ENCODE measurements at regions not wholly inside any gene's neighbourhood (a gene's known extent, or its start where the extent isn't known, plus 50 kb on each side); places are given as distances from the start of the nearest gene placed in this dataset.

- no peaks in the 10 kb centered on the region for H3K27me3 ChIP-seq (replicated peaks in 1 of 7)
- intact Hi-C loops (cut with DNase I; ENCODE audit: low total_unique reads): no loop called here
Observed at GRCh38 chr11:109957601-109958000, 135.6 kb upstream of the ZC3H12C start.

DNA sequence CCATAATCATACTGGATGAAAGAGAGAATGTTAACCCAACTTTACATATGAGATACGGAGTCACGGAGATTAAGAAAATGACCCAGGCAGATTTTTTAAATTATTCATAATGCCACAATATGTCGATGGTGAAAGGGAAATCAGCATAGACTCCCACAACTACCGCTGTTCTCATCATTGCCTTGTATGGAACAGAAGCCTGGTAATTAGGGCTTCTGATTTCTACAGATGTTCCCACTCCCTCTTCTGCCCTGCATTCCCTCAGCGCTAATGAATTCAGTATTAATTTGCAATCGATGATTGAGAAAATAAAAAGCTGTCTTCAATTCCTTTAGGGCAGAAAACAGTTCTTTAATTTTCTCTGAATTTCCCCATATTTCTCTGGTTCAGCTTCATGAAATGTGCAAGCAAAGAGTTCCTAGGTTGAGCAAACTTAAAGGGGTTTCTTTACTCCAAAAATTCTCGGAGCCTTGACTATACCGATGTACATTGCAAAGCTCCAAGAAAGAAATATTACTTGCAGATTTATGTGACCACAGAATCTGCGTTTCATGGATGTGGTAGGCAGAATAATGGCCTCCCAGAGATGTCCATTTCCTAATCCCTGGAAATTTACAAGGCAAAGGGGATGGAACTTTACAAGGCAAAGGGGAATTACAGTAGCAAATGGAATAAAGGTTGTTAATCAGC lies 134.9 kb upstream of the ZC3H12C start:
- Histone ChIP-seq H3K36me3 (no peaks in the 10 kb centered on the region), H3K9me3 (no peaks in the 10 kb centered on the region), H3K4me1 (peaks cover 0 to 10% (median 0%) of the 10 kb centered on the region in 6 donors), H3K27ac (no peak overlapping the region), H3K27me3 (replicated peaks in 1 of 7) (no peaks in the 10 kb centered on the region), H3K4me3 (no peak overlapping the region)
- WGBS, 5 donors: 92 to 94% (median 93%) methylated on average over 9 of the region's 9 CpGs
- TF ChIP-seq, protein P1, sequence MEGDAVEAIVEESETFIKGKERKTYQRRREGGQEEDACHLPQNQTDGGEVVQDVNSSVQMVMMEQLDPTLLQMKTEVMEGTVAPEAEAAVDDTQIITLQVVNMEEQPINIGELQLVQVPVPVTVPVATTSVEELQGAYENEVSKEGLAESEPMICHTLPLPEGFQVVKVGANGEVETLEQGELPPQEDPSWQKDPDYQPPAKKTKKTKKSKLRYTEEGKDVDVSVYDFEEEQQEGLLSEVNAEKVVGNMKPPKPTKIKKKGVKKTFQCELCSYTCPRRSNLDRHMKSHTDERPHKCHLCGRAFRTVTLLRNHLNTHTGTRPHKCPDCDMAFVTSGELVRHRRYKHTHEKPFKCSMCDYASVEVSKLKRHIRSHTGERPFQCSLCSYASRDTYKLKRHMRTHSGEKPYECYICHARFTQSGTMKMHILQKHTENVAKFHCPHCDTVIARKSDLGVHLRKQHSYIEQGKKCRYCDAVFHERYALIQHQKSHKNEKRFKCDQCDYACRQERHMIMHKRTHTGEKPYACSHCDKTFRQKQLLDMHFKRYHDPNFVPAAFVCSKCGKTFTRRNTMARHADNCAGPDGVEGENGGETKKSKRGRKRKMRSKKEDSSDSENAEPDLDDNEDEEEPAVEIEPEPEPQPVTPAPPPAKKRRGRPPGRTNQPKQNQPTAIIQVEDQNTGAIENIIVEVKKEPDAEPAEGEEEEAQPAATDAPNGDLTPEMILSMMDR (IDR thresholded peaks at IDR 0.05 in 8 of 11, conservative IDR thresholded peaks at IDR 0.05 in 3 of 11): no peak
- TF ChIP-seq POLR2AphosphoS5 (IDR thresholded peaks at IDR 0.05): no peak
- no peak for TF ChIP-seq POLR2A (IDR thresholded peaks at IDR 0.05)
- no peak for DNase-seq
- intact Hi-C loops (cut with DNase I; ENCODE audit: low total_unique reads): no loop called here

More at GRCh38 chr11:109957601-109958000, 135.6 kb upstream of the ZC3H12C start:
- no peak for DNase-seq
- Histone ChIP-seq H3K4me1 (peaks cover 0 to 10% (median 0%) of the 10 kb centered on the region in 6 donors), H3K9me3 (no peaks in the 10 kb centered on the region), H3K27ac (no peak overlapping the region), H3K4me3 (no peak overlapping the region), H3K36me3 (no peaks in the 10 kb centered on the region)
- no peak for TF ChIP-seq POLR2AphosphoS5 (IDR thresholded peaks at IDR 0.05)
- TF ChIP-seq POLR2A (IDR thresholded peaks at IDR 0.05): no peak
- TF ChIP-seq, protein P1 (IDR thresholded peaks at IDR 0.05 in 8 of 11, conservative IDR thresholded peaks at IDR 0.05 in 3 of 11): no peak

- H3K27ac ChIP-seq: no peak overlapping the region
- intact Hi-C loops (cut with DNase I; ENCODE audit: low total_unique reads): no loop called here
- DNase-seq: no peak
- WGBS, 5 donors: 61 to 75% (median 72%) methylated on average over 2 of the region's 2 CpGs
- no peaks in the 10 kb centered on the region for H3K27me3 ChIP-seq (replicated peaks in 1 of 7)
- H3K4me3 ChIP-seq: no peak overlapping the region
- peaks cover 0 to 10% (median 0%) of the 10 kb centered on the region in 6 donors for H3K4me1 ChIP-seq
- no peaks in the 10 kb centered on the region for H3K36me3 ChIP-seq
- TF ChIP-seq POLR2A (IDR thresholded peaks at IDR 0.05) (no peak), POLR2AphosphoS5 (IDR thresholded peaks at IDR 0.05) (no peak)
- TF ChIP-seq, protein P1 (IDR thresholded peaks at IDR 0.05 in 8 of 11, conservative IDR thresholded peaks at IDR 0.05 in 3 of 11): no peak
- no peaks in the 10 kb centered on the region for H3K9me3 ChIP-seq
Observed at GRCh38 chr11:109958821-109959166, 134.4 kb upstream of the ZC3H12C start.

DNA sequence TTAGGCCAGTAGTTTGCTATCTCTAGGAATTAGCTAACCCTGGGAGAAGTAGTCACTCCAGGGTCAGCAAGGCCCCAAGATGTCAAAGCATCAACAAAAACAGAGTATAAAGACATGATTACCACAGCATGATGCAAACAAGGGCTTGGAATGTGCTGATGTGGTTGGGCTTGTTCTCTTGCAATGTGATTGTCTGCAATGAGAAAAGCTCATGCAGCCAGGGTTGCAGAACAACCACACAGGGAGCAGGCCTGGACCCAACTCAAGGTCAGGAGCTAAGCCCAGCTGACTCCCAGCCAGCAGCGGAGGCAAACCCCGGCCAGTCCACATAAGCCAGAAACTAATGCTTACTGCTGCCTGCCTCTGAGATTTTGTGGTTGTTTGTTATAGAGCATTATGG lies 132.4 kb upstream of the ZC3H12C start:
- TF ChIP-seq POLR2AphosphoS5 (IDR thresholded peaks at IDR 0.05) (no peak), POLR2A (IDR thresholded peaks at IDR 0.05) (no peak)
- TF ChIP-seq, protein P1 (IDR thresholded peaks at IDR 0.05 in 8 of 11, conservative IDR thresholded peaks at IDR 0.05 in 3 of 11): no peak
- Histone ChIP-seq H3K9me3 (no peaks in the 10 kb centered on the region), H3K27me3 (replicated peaks in 1 of 7) (no peaks in the 10 kb centered on the region), H3K27ac (no peak overlapping the region), H3K4me3 (no peak overlapping the region), H3K4me1 (peaks cover 0 to 10% (median 0%) of the 10 kb centered on the region in 6 donors), H3K36me3 (no peaks in the 10 kb centered on the region)
- no peak for DNase-seq
- 40 to 86% (median 59%) methylated on average over 2 of the region's 2 CpGs for WGBS, 5 donors
- intact Hi-C loops (cut with DNase I; ENCODE audit: low total_unique reads): no loop called here

Measured in spleen (tissue), 11 donors.